ENCODE measurements at regions not wholly inside any gene's neighbourhood (a gene's known extent, or its start where the extent isn't known, plus 50 kb on each side); places are given as distances from the start of the nearest gene placed in this dataset.

GRCh38 chr1:164188497-164188896 lies 370.5 kb upstream of the PBX1 start:
- DNase-seq, result no peak

DNA sequence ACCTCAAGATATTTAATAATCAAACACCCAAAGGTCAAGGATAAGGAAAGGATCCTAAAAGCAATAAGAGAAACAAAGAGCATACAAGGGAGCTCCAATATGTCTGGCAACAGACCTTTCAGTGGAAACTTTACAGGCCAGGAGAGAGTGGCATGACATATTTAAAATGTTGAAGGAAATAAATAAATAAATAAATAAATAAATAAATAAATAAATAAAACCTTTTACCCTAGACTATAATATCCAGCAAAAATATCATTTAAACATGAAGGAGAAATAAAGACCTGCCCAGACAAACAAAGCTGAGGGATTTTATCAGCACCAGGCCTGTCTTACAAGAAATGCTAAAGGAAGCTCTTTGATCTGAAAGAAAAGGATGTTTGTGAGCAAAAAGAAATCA lies 367.8 kb upstream of the PBX1 start:
- DNase-seq, result no peak

DNA sequence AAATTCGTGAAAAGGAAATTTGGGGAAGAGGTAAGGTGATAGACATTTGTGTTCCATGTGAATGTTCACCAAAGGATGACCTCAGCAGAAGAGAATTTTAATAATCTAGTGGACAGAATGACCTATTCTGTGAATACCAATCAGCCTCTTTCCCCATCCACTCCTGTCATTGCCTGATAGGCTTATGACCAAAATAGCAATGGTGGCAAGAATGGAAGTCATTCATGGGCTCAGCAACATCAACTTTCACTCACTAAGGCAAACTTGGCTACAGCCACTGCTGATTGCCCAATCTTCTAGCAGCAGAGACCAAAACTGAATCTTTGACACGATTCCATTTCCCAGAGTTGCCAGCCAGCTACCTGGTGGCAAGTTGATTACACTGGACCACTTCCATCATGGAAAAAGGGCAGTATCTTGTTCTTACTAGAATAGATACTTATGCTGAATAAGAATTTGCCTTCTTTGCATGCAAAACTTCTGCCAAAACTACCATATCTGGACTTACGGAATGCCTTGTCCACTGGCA lies 348.7 kb upstream of the PBX1 start:
- no peak for DNase-seq

DNA sequence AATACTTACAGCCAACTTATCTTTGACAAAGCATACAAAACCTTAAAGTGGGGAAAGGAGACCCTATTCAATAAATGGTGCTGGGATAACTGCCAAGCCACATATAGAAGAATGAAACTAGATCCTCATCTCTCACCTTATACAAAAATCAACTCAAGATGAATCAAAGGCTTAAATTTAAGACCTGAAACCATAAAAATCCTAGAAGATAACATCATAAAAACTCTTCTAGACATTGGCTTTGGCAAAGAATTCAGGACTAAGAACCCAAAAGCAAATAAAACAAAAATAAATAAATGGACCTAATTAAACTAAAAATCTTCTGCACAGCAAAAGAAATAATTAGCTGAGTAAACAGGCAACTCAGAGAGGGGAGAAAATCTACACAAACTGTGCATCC lies 335.6 kb upstream of the PBX1 start:
- DNase-seq, result no peak

- no peak for DNase-seq
These were observed 334.0 kb upstream of the PBX1 start for GRCh38 chr1:164225011-164225410.

DNA sequence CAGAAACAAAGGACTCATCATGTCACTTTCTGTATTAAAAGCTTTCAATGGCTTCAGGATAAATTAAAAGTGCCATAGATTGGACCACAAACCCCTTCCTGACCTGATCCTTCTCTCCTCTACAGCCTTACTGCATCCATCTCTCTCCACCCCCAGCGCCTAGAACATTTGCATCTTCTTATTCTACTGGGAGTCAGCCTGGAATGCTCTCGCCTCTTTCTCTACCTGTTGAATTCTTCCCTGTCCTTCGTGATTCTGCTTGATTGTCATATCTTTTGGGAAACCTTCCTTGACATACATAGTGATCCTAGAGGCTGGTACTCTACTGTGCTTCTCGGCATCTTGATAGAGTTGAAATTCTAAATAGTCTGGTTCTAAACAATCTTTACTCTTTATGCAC lies 332.0 kb upstream of the PBX1 start:
- DNase-seq, result no peak

- no peak for DNase-seq
These were observed 330.1 kb upstream of the PBX1 start for GRCh38 chr1:164228928-164229327.

- no peak for DNase-seq
These were observed 325.8 kb upstream of the PBX1 start for GRCh38 chr1:164233149-164233548.

- DNase-seq, result no peak
These were observed 318.9 kb upstream of the PBX1 start for GRCh38 chr1:164240081-164240480.

- DNase-seq, result no peak
These were observed 308.6 kb upstream of the PBX1 start for GRCh38 chr1:164250365-164250764.

DNA sequence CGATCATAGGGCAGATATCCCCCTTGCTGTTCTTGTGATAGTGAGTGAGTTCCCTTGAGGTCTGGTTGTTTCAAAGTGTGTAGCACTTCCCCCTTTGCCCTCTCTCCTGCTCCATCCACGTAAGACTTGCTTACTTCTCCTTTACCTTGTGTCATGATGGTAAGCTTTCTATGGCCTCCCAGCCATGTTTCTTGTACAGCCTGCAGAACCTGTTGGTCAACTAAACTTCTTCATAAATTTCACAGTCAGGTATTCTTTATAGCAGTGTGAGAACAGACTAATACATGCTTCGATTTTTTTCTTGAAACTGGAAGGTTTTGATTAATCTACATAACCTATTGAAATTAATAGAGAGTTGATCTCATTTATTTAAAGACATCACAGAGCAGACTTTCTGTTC lies 302.5 kb upstream of the PBX1 start:
- no peak for DNase-seq

- no peak for DNase-seq
These were observed 297.2 kb upstream of the PBX1 start for GRCh38 chr1:164261691-164262240.

GRCh38 chr1:164263540-164263939 lies 295.4 kb upstream of the PBX1 start:
- DNase-seq, result no peak

- no peak for DNase-seq
These were observed 293.8 kb upstream of the PBX1 start for GRCh38 chr1:164265232-164265631.

GRCh38 chr1:164272156-164272555 lies 286.8 kb upstream of the PBX1 start:
- DNase-seq, result no peak

DNA sequence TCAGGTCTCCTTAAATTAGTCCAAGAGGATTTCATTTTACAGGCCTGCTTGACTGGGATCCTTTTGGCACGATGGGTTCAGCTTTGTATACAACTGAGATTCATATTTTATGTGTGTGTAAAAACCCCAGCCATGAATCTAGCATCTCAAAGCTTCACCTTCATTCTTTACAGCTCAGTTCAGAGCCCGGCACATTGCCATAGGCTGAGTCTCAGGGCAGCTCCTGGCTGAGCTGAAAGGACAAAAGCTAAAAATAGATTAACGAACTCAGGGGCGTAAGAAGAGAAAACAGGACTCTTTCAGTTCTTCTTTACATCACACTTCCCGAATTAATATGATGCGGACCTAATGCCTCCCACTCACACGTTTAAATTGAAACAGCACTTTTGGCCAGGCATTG lies 262.8 kb upstream of the PBX1 start:
- no peak for DNase-seq

DNA sequence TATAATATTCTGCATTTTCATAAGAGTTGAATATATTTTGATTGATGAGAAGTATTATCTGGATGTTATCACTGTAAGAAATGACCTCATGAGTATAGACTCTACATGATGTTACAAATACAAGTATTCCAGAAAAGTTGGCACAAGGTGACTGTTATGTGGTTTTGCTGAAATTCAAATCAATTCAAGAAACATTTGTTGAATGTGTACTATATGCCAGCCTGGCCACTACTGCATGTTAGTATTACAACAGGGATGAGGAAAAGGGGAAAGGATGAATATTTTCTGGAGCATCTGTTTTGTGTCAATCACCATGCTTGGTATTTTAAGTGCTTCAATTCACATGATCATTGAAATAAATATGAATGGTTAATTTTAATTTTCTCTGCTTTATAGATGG lies 250.9 kb upstream of the PBX1 start:
- no peak for DNase-seq

DNA sequence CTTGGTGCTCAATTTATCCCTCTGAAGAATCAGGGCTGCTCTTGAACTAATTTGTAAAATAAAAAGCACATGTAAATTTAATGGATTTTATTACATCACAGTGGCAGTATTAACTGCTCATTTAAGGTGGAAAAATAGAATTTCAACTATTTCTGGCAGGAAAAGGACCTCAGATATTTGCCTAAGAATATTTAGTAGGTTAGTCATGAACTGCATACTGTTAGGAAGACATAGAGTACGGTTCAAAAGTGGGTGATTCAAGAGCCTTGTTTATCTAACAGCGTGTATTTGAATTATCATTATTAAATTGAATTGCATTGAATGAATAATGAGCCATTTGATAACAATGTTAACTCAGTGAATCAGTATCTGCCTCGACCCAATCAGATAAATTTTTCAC lies 248.8 kb upstream of the PBX1 start:
- no peak for DNase-seq

DNA sequence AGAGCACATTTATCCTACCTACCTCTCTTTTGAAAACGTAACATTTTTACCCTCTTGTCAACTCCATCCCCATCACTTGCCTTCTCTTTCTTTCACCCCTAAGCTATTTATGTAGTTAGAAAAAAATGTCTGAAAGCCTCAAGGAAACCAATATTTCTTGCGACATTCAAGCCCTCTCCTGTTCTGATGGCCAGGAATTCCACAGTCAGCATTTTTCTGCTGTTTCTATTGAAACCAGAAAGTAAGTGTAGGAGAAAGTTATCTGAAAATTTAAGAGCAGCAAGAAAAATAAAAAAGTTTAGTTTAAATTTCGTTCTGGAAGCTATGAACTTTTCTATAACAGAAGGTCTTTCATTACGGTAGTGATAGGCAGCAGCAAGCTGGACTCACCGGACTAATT lies 247.6 kb upstream of the PBX1 start:
- no peak for DNase-seq

- no peak for DNase-seq
These were observed 237.9 kb upstream of the PBX1 start for GRCh38 chr1:164320790-164321731.

DNA sequence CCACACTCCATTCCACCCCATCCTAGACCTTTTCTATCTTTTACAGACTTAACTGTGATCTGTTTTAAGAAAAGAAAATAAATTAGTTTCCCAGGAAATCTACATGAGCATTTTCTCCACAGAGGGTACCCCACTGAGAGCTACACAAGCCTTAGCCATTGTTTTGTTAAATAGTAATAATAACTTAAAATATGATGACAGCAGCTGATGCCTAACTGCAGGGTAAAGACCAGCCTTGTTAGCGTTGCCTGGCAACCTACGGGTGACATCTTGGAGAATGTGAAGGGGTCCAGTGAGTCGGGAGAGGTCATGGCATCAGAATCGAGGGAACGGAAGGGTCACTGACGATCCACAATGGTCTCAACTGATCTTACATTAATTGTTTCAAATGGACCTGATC lies 233.2 kb upstream of the PBX1 start:
- no peak for DNase-seq

DNA sequence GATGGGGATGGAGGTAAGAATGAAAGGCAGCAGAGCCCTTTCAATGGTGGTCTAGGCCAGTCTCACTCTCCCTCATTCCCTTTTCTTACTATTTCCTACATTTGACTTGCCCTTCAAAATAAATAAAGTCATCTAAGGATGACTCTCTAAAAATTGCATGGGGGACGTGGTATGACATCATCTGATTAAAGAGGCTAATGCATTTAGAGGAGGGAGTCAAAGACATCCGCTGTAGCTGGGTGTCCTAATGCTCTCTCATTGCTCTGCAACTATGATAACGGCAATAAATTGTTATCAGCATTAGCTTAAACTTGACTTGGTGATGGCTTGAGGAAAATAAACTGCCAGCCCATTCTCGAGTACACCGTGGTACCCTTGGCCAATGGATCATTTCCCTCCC lies 225.6 kb upstream of the PBX1 start:
- no peak for DNase-seq

DNA sequence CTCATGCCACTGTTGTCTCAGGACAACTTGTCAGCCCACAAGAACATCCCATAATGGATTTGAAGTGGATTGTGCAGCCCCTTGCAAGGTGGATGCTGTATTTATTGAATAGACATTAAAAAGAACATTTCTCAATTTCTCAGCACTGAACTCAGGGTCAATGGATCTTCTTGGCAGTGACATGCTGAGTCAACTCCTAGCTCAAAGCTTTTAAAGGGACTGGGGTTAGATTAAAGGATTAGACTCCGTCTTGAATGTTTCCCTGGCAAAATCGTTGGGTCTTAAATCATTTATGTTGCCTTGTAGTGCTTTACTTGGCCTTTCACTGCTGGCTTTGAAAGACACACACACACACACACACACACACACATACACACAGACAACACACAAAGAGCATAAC lies 221.6 kb upstream of the PBX1 start:
- no peak for DNase-seq

DNA sequence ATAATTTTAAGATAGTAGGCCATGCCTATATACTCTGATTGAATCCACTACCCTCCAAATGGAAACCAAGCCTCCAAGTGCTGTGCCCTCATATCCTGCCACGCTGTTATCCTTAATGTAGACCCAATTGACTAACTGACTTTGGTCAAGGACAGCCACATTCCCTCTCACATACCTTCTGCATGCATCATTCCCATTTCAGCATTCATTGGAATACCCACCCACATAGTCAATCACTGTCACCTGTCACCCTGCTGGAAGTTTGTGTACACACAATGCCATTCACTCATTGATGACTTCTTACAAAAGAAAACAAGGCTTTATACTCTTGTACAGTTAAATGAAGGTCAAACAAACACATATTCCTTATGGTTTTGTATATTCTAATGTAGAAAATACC lies 221.1 kb upstream of the PBX1 start:
- no peak for DNase-seq

DNA sequence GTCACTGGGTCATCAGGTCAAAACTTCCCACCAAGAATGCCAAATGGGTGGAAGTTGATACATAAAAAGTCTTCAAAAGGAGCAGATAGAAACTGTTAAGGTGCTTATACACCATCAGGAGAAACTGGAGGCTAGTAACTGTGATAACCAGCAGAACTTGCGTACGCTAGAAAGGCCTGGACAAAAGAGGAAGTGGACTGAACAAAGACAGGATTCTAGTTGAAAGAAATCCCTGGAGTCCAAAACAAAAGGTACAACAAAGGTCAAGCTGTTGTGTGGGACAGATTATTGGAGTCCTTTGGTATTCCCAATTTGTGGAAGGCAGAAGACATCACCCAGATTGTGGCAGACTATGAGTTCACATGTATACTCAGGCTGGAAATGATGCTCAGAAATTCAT lies 215.8 kb upstream of the PBX1 start:
- no peak for DNase-seq
